OCI-LY7 (cell line): ENCODE measurements at regions not wholly inside any gene's neighbourhood (a gene's known extent, or its start where the extent isn't known, plus 50 kb on each side); places are given as distances from the start of the nearest gene placed in this dataset.

Experiments used
- CTCF ChIP-seq: fragments of 200-600 bp; sonication (generic); conservative IDR thresholded peaks from 2 replicates; pipeline ENCODE4 v1.5.1; 2014; ENCODE audit warnings: mild to moderate bottlenecking, antibody characterized with exemption, low read length, moderate library complexity, mixed read lengths
- EZH2phosphoT487 ChIP-seq: fragments of 200-600 bp; sonication (generic); IDR thresholded peaks from 2 replicates; pipeline ENCODE4 v1.6.1; 2018; ENCODE audit warnings: low read depth, borderline replicate concordance, mild to moderate bottlenecking, mixed run types, antibody characterized with exemption, low read length, moderate library complexity, mixed read lengths

- TF ChIP-seq CTCF: no peak
- no peak for TF ChIP-seq EZH2phosphoT487
Observed at GRCh38 chr4:132863619-132864018, 285.5 kb upstream of the PCDH10 start.
